Activated T-helper 2 cell treated with anti-CD3 and anti-CD28 coated beads, Interferon-gamma antibody, Interleukin-2, Interleukin-4, amounts not matched to agents 10 μg/mL and 5 μg/mL and 100 μg/mL, durations not matched to agents 14 hours and 24 hours and 36 hours (primary cell): ENCODE measurements at regions not wholly inside any gene's neighbourhood (a gene's known extent, or its start where the extent isn't known, plus 50 kb on each side); places are given as distances from the start of the nearest gene placed in this dataset.

Experiments
- DNase-seq: peaks from one replicate; pipeline ENCODE4 v3.0.0; 2021; ENCODE audit warnings: low spot score
- H3K27ac Mint-ChIP-seq: one replicate; pipeline ENCODE4 v1.8.0; 2021; ENCODE audit warnings: mixed read lengths
- H3K27me3 Mint-ChIP-seq: one replicate; pipeline ENCODE4 v1.8.0; 2021; ENCODE audit warnings: low read depth, mixed read lengths
- H3K36me3 Mint-ChIP-seq: one replicate; pipeline ENCODE4 v1.8.0; 2021; ENCODE audit warnings: low read depth, mixed read lengths
- H3K4me1 Mint-ChIP-seq: one replicate; pipeline ENCODE4 v1.8.0; 2021; ENCODE audit warnings: low read depth, mixed read lengths
- H3K4me3 Mint-ChIP-seq: one replicate; pipeline ENCODE4 v1.8.0; 2021; ENCODE audit warnings: low read depth, mild to moderate bottlenecking, moderate library complexity, mixed read lengths
- H3K9me3 Mint-ChIP-seq: one replicate; pipeline ENCODE4 v1.8.0; 2021; ENCODE audit warnings: mixed read lengths
- intact Hi-C: fragments of 100-400 bp; cut with micrococcal nuclease; formaldehyde crosslinking; loops from one replicate; pipeline ENCODE4 v1.15.1; 2023

- Mint-ChIP-seq H3K4me1 (no peaks in the 10 kb centered on the region), H3K4me3 (no peak overlapping the region), H3K27me3 (peaks cover 14% of the 10 kb centered on the region), H3K36me3 (no peaks in the 10 kb centered on the region), H3K27ac (no peak overlapping the region), H3K9me3 (peaks cover 12% of the 10 kb centered on the region)
- intact Hi-C loops = no loop called here
- DNase-seq = no peak
Observed at GRCh38 chr1:182003953-182004586, 57.4 kb downstream of the ZNF648 start.

GRCh38 chr1:182003025-182003725, 58.3 kb downstream of the ZNF648 start:
- Mint-ChIP-seq H3K27me3 (peaks cover 14% of the 10 kb centered on the region), H3K4me3 (no peak overlapping the region), H3K4me1 (no peaks in the 10 kb centered on the region), H3K27ac (no peak overlapping the region), H3K9me3 (peaks cover 12% of the 10 kb centered on the region), H3K36me3 (no peaks in the 10 kb centered on the region)
- intact Hi-C loops = no loop called here
- no peak for DNase-seq

GRCh38 chr1:182002570-182002969, 58.9 kb downstream of the ZNF648 start:
- H3K27me3 Mint-ChIP-seq = peaks cover 11% of the 10 kb centered on the region
- no peaks in the 10 kb centered on the region for H3K36me3 Mint-ChIP-seq
- peaks cover 12% of the 10 kb centered on the region for H3K9me3 Mint-ChIP-seq
- intact Hi-C loops = no loop called here
- no peak overlapping the region for H3K27ac Mint-ChIP-seq
- no peaks in the 10 kb centered on the region for H3K4me1 Mint-ChIP-seq
- DNase-seq = no peak
- H3K4me3 Mint-ChIP-seq = no peak overlapping the region

- Mint-ChIP-seq H3K36me3 (no peaks in the 10 kb centered on the region), H3K9me3 (no peaks in the 10 kb centered on the region), H3K4me1 (no peaks in the 10 kb centered on the region), H3K4me3 (no peak overlapping the region), H3K27me3 (peaks cover 20% of the 10 kb centered on the region), H3K27ac (no peak overlapping the region)
- intact Hi-C loops = no loop called here
- no peak for DNase-seq
Observed at GRCh38 chr1:181998858-181999257, 62.7 kb downstream of the ZNF648 start.

- Mint-ChIP-seq H3K27ac (no peak overlapping the region), H3K9me3 (no peaks in the 10 kb centered on the region), H3K4me1 (no peaks in the 10 kb centered on the region), H3K36me3 (no peaks in the 10 kb centered on the region), H3K27me3 (peaks cover 18% of the 10 kb centered on the region), H3K4me3 (no peak overlapping the region)
- intact Hi-C loops = no loop called here
- no peak for DNase-seq
Observed at GRCh38 chr1:181992072-181992471, 69.4 kb downstream of the ZNF648 start.

GRCh38 chr1:181990728-181991127, 70.8 kb downstream of the ZNF648 start:
- Mint-ChIP-seq H3K27me3 (peaks cover 22% of the 10 kb centered on the region), H3K36me3 (no peaks in the 10 kb centered on the region), H3K4me1 (peaks cover 5% of the 10 kb centered on the region), H3K27ac (no peak overlapping the region), H3K9me3 (no peaks in the 10 kb centered on the region), H3K4me3 (no peak overlapping the region)
- intact Hi-C loops = no loop called here
- no peak for DNase-seq

GRCh38 chr1:181989261-181989920, 72.1 kb downstream of the ZNF648 start:
- Mint-ChIP-seq H3K9me3 (no peaks in the 10 kb centered on the region), H3K4me3 (no peak overlapping the region), H3K36me3 (no peaks in the 10 kb centered on the region), H3K27ac (no peak overlapping the region), H3K27me3 (peaks cover 26% of the 10 kb centered on the region), H3K4me1 (peaks cover 5% of the 10 kb centered on the region)
- DNase-seq = no peak
- intact Hi-C loops = no loop called here

- intact Hi-C loops = no loop called here
- Mint-ChIP-seq H3K27ac (no peak overlapping the region), H3K9me3 (no peaks in the 10 kb centered on the region), H3K36me3 (no peaks in the 10 kb centered on the region), H3K27me3 (peaks cover 32% of the 10 kb centered on the region), H3K4me3 (no peak overlapping the region), H3K4me1 (peaks cover 5% of the 10 kb centered on the region)
- no peak for DNase-seq
Observed at GRCh38 chr1:181987996-181988395, 73.5 kb downstream of the ZNF648 start.

- no peak overlapping the region for H3K27ac Mint-ChIP-seq
- H3K9me3 Mint-ChIP-seq = no peaks in the 10 kb centered on the region
- H3K4me3 Mint-ChIP-seq = no peak overlapping the region
- DNase-seq = no peak
- H3K27me3 Mint-ChIP-seq = peaks cover 36% of the 10 kb centered on the region
- no peaks in the 10 kb centered on the region for H3K36me3 Mint-ChIP-seq
- peaks cover 5% of the 10 kb centered on the region for H3K4me1 Mint-ChIP-seq
- intact Hi-C loops = no loop called here
Observed at GRCh38 chr1:181987334-181987895, 74.1 kb downstream of the ZNF648 start.

GRCh38 chr1:181986907-181987305, 74.6 kb downstream of the ZNF648 start:
- Mint-ChIP-seq H3K4me3 (no peak overlapping the region), H3K9me3 (no peaks in the 10 kb centered on the region), H3K27ac (no peak overlapping the region), H3K4me1 (peaks cover 5% of the 10 kb centered on the region), H3K36me3 (no peaks in the 10 kb centered on the region), H3K27me3 (peaks cover 32% of the 10 kb centered on the region)
- intact Hi-C loops = no loop called here
- DNase-seq = no peak

GRCh38 chr1:181985936-181986906, 75.3 kb downstream of the ZNF648 start:
- H3K27ac Mint-ChIP-seq = no peak overlapping the region
- intact Hi-C loops = no loop called here
- DNase-seq = no peak
- no peaks in the 10 kb centered on the region for H3K36me3 Mint-ChIP-seq
- peaks cover 32% of the 10 kb centered on the region for H3K27me3 Mint-ChIP-seq
- H3K4me3 Mint-ChIP-seq = no peak overlapping the region
- peaks cover 5% of the 10 kb centered on the region for H3K4me1 Mint-ChIP-seq
- H3K9me3 Mint-ChIP-seq = no peaks in the 10 kb centered on the region

- DNase-seq = no peak
- H3K4me3 Mint-ChIP-seq = no peak overlapping the region
Observed at GRCh38 chr1:181985281-181985680, 76.2 kb downstream of the ZNF648 start.

More at GRCh38 chr1:181985281-181985680, 76.2 kb downstream of the ZNF648 start:
- Mint-ChIP-seq H3K4me1 (peaks cover 5% of the 10 kb centered on the region), H3K27ac (no peak overlapping the region), H3K27me3 (peaks cover 35% of the 10 kb centered on the region), H3K36me3 (no peaks in the 10 kb centered on the region), H3K9me3 (no peaks in the 10 kb centered on the region)
- intact Hi-C loops = no loop called here
